Islet of Langerhans (tissue), 1 donor: ENCODE measurements at regions not wholly inside any gene's neighbourhood (a gene's known extent, or its start where the extent isn't known, plus 50 kb on each side); places are given as distances from the start of the nearest gene placed in this dataset.

Experiments
- FAIRE-seq: peaks from one replicate; lab custom pipeline; 2011; peaks lifted over from hg19 to GRCh38; lab: Jason Lieb, UNC

DNA sequence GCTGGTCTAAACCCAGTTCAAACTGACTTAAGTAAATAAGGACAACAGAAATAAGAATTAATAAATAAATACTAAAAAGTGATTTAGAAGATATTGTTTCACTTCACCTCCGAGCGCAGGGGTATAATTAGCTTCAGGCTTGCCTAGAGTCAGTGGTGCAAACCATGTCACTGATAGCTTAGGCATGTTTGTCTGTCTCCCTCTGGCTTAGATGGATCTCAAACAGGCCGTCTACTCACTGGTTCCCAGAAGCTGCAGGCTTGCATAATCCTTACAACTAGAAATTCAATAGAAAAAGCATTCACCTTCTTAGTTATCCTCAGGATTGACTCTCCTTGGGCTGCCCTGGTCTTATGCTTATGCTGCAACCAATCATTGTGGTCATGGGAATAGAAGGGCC, 629.8 kb upstream of the WWC1 start:
- no peak for FAIRE-seq

DNA sequence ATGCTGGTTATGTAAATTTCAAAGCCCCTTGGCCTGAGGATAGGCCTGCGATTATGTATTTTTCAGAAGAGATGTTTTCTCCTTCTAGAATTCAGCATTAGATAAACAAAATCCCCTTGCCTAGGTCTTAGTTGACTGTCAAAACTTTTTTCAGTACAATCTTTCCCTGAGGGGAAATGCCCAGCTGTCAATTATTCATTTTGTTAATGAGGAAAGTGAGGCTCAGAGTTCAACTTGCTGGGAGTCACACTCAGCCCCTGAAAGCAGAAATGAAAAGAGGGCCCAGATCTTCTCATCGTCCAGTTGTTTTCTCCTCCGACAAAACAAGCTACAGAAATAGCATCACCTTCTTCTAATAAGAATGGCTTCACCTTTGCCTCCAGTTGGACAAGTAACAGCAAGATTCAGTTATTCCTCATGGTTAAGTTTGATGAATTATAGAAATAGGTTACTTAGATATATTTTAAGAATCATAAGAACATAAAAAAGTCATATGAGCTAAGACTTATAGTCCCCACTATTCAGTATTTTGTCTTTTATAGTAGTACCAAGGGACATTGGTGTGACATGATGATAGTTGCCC, 627.1 kb upstream of the WWC1 start:
- no peak for FAIRE-seq

DNA sequence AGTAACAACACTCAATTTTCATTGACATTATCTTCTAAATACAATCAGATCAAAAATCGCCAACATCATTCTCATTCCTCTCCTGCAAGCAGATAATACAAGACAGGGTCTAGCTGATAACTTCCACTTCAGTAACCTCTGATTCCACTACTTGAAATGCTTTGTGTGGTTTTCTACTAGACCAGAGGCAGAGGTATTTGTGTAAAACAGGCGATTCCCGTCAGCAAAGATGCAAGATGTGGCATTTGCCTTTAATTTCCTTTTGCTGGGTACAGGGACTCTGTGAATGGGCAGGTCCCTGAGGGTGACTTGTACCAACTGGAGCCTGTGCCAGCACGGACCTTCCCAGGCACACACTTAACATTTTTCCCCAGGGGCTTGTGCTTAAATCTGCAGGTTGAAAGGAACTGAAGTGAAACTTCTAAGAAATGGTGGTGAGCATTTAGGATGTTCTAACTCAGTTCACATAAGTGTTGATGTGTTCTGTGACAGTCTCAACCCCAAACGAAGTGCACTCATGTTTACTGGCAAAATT, 625.5 kb upstream of the WWC1 start:
- FAIRE-seq, result no peak

DNA sequence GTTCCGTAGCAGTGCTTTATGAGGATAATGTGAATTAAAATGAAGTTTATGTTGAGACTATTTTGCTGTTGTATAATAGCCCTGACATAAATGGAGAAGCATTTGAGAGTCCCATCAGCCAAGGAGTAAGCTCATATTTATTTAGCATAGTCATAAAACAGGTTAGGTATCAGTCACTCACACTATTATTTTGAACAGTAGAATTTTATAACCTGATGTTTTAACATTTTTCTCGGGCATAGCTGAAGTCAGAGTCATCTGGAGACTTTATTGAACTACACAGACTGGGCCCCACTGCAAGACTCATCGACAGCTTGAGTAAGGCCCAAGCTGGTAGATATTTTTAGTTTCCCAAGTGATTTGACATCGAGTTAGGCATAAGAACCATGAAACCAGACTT, 620.3 kb upstream of the WWC1 start:
- FAIRE-seq, result no peak

DNA sequence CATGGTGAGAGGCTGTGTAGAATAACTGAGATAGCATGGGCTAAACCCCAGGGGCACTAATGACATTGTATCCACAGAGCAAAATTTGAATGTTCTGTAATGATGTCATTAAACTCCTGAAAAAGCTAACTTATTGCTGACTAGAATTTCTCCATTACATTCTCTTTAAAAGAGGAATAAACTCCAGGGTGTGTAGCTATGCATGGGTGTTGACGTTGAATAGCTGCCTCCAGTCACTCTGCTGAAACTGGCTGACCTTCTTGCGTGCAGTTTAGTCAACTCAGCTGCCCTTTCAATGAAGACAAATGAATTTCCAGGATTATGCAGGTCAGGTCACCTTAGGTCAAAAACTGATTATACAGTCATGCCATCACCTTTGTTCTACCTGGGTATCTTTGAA, 617.5 kb upstream of the WWC1 start:
- no peak for FAIRE-seq

DNA sequence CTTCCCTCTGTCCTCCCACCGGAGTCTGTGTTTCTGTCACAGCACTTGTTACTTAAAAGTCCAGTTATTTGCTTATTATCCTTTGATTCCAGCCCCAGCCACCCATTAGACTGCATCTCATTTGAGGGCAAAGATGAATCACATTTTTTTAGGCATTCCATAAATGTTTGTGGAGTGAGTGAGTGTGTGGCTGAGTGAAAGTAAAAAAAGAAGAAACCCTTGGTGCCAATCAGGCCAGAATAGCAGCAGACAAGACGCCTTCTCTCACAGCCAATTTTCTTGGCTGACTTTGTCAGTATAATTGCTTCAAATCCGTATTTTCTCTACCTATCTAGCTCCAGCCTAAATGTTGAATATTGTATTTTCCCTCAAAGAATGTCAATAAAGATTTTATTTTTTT, 613.0 kb upstream of the WWC1 start:
- no peak for FAIRE-seq

DNA sequence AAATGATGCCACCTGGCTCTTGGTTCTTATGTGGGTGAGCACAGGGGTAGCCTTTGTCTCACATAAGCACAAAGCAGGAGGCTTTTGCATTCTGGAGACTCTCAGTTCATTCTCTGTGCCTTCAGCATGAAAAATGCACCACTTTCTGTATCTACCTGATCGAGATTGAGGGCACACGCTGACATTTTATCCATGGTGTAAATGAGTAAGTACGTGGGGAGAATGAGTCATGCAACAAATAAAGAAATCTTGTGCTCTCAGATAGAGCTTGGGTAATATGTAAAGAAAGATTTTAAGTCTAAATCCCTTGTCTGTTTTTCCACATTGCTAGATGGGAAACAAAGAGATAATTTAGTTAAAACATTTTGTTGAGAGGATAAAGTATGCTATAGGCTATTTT, 607.2 kb upstream of the WWC1 start:
- peak; percentile 41 for FAIRE-seq

DNA sequence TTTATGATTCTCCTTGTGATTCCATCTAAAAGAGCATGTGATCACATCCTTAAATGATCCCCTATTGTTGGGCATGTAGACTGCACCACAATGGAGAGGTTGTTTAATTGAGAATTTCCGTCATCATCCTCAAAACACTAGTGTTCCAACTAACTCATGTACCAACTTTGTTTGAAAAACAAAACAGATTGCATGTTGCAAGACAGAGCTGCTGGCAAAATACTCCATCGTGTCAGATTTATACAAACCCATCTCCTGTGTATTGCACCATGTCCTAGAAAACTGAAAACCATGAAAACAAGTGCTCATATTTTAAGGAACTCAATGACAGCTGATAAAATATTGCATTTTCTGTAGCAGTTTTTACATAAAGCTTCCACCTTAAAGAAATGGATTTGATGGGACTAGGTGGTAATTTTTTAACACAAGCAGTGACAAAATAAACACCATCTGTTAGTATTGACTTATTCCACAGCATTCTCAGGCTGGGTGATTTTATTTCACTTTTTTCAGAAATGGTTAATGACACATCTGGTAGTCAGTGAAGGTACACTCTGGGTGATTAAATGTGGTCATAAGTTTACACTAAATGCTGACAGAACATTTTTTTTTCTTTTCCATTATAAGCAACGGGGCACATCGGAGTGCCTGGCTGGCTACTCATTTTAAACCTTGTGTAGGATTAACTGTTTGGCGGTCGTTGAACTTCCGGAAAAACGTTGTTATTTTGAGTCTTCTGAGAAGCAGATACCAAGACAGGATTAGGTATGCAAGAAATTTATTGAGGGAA, 602.9 kb upstream of the WWC1 start:
- FAIRE-seq, result peak; percentile 97

DNA sequence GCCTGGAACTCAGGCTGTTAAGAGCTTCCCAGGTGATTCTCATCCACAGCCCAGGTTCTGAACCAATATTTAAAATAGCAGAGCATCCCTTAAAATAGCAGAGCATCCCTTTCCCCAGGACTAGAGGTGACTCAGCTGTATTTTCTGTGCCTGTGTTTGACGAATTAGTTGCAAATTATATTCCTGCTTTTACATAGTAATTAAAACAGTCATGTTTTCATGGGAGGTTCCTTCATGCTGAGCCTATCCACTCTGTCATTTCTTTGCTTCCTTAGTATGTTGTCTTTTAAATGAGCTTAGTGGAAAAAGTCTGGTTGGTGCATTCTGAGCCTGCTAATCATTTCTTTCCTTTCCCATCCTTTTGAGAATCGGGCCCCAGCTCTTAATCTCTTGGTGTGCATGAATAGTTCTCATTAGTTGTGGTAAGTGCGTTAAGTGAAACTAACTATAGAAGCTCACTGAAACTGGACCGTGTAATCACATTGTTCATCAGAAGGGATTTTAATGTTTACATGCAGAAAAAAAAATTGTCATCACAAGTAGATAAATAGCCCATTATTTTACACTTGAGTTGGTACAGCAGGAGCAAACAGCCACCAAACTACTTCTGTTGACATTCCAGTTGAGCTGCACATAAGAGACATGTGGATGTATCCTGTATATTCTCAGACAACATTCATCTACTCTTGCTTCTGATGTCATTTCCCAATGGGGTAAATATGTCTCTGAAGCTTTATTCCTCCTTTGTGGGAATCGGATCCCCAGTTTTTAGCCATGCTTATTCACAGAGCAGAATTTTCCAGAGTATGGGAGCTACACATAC, 596.9 kb upstream of the WWC1 start:
- FAIRE-seq, result peak; percentile 87

DNA sequence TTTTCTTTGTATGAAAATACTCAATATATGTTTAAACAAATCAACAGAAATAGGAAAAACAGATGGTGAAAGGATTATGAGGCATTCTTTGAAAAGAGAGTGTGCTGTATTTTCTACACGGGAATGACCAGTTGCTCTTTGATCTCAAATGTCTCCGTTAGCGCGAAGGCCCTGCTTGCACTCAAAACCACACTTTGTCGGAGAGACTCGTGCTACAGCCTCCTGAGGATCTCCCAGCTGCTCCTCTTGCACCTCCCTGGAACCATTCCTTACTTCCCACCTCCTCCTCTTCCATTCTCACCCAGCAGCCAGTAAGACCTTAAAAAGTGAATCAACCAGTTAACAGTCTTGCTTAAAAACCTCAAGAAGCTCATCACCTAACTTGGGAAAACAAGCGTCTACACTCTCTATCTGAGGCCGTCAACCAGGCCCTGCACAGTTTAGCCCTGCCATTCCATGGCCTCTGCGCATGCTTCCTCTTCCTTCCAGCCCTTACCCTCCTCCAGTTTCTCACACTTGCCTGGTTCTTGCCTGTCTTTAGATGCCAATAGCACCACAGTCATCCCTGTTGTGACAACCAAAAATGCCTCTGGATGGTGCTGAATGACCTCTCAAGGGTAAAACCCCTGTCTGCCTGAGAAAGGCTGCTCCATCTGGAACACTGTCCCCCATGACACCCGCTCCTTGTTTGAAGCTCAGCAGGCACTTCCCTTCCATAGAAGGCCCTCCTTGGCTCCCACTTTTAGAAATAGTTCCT, 594.7 kb upstream of the WWC1 start:
- no peak for FAIRE-seq

DNA sequence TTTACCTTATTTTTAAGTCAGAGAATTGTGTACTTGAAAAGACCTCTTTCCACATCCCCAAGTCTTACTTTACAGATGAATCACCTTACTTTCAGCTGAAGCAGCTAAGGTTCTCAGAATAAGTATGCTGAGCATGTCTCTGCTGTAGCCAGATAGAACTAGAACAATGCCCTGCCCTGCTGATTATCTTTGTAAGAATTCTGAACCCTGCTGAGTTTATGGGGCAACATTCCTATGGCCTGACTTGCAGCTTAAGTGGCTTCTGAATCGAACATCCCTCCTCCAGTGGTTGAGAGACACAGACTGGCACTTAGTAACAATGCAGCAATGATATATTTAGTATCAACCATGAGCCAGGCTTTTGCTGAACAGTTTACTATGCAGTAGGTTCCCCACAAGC, 592.0 kb upstream of the WWC1 start:
- no peak for FAIRE-seq

DNA sequence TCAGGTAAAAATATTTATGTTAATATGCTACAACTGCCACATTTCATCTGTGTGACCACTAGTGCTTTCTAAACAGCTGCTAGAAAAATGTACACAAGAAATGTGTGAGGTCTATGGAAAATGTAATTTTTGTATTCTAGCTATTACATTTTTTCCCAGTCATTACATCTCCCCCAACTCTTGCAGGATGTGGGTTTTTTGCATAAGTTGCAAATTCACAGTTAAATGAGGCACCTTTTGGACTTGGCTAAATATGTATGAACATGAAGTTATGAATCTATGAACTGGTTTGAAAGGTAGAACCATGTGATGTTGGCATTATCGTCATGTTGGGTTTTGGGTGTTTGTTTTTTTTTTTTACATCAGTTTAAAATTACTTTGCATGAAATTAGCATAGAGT, 590.4 kb upstream of the WWC1 start:
- FAIRE-seq, result no peak

DNA sequence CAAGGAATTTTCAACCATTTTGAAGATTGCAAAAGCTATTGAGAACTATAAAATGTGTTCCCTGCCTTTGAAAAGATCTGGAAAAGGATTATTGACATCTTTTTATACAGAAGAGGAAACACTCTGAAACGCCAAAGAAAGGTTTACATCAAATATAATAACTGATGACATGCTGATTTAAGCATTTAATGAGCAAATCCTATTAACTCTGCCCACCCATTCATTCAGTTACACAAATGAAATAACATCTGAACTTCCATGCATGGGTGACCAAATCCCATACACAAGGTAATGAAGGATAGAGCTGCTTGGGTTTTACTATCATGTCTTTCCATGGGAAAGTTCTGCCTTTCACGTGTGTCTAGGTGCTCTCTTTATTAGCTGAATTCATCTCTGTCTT, 589.4 kb upstream of the WWC1 start:
- FAIRE-seq, result no peak

DNA sequence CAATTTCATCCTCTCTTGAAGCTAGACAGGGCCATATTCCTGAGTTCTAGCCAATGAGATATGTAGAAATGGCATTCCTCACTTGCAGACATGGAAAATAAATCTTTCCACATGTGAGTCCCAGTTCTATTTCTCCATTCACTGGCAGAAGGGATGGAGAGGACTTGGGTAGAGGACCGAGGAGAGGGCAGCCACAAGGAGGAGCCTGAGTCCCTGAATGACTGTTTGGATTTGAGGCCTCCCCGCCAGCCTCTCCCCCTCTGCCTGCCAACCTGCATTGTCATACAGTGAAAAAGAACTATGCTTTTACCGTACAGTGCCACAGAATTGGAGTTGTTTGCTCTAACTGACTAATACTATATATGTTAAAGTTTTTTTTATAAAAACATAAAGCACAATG, 583.0 kb upstream of the WWC1 start:
- no peak for FAIRE-seq

DNA sequence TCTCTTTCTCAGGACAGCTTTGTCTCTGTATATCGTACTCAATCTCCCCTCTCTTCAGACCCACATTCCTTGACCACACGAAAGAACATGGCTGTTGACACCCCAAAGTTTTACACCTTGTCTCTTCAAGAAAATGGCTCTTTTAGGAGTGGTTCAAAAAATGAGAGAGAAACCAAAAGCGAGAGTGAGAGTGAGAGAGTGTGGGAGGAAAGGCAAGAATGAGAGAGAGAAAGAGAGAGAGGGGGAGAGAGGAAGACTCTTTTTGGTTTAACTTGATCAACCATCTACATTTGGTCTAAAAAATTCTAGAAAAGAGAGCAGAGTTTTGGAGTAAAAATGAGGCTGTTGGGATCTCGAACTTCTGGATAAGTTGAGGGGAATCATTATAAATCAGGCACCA, 581.8 kb upstream of the WWC1 start:
- FAIRE-seq, result no peak

DNA sequence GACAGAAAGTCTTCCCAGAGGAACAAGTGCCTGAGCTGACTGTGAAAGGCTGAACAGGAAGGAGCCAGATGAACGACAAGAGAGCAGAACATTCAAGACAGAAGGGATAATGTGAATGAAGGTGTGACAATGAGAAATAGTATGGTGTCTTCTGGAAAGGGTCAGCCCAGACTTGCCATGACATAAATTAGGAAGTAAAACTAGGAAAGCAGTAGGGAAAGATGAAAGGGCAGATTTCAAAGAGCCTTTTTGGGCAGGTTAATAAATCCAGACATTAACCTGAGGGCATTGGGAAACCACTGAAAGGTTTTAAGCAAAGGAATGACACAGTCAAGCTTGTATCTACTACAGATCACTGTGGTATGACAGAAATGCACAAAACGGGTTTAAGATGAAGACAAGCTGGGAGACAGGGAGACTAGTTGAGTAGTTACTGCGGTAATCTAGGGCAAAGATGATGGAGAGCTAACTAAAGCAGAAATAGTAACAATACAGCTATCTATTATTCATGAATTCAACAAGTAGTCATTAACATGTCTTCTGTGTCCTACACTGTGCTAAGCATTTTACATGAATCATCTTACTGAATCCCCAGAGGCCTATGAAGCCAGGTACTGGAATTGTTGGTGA, 580.9 kb upstream of the WWC1 start:
- no peak for FAIRE-seq

DNA sequence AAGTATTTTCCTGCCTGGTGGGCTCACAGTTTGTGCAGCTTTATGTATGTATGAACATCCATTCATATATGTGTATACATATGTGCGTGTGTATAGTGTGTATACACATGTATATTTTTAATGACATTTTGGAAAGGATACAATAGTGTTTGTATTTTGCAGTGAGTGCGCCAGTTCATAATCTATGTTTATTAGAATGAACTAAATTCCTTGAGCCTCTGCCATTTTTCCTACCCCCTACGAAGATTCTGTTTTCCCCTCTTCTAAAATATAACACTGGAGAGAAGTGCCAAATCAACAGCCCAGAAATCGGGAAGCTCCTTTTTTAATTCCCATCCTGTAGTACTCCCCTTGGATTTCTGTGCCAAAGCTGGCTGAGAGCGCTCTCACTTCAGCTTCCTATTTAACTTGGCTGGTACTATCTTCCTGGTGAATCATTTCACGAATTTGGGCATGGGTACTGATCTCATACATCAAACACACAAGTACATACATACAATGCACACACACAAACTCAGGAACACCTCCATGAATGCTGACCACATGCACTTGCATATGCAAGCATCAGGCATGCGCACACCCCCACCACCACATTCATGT, 578.4 kb upstream of the WWC1 start:
- no peak for FAIRE-seq

DNA sequence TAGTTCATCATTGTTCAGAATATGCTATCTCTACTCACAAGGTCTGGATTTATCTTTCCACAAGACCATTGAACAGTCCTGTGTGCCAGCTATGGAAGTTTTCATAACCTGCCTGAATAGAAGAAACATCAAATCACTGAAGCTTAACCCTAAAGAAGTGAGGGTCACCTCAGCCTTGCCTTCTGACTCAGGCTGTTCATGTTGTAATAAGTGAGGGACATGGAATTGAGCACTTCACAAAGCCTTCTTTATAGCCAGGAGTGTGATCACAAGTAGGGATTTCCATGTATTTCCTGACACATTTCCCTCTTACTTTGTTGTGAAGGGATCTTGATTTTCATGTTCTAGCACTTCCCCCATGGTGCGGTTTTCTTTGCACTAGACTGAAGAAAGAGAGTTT, 577.5 kb upstream of the WWC1 start:
- FAIRE-seq, result no peak

DNA sequence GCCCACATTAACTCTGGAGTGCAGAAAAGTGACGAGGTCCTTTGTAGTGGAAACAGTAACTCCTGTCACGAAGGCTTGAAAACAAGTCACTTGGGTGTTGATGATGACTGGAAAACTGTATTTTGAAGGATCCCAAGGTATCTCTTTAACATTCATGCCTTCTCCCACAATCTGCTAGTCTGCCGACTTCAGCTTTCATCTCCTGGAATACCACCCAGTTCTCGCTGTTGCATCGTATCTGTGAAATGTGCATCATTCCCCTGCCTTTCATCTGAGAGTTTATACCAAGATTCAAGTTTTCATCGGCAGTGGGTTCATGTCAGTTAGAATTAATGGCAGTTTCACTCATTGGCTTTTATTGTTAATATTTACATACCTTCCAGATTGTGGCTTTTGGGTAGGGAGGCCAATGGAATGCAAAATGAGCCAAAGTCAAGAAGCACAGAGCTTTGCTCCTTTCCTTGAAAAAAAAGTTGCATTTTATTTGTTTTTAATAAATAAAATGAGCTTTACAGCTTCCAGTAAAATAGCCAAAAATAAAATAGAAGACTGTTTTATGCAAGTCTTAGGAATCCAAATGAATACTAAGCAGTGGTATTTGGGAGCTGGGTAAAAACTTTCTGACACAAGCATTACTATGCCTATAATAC, 575.2 kb upstream of the WWC1 start:
- no peak for FAIRE-seq

DNA sequence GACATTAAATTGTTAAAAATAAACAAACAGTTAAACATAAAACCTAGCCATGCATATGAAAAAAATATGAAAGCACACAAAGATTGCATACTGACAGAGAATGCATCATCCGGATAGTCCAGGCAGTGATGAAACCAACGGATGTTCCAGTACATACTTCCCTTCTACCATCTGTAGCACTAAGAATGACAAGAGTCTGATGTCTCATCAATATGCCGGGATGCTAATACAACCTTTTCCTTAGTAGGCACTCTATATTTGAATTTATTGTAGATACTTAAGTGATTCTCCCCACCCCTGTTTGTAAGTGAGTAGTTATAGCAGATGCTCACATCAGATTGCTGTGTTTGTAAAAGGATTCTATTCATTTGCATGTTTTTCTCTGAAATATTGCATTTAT, 571.2 kb upstream of the WWC1 start:
- no peak for FAIRE-seq

DNA sequence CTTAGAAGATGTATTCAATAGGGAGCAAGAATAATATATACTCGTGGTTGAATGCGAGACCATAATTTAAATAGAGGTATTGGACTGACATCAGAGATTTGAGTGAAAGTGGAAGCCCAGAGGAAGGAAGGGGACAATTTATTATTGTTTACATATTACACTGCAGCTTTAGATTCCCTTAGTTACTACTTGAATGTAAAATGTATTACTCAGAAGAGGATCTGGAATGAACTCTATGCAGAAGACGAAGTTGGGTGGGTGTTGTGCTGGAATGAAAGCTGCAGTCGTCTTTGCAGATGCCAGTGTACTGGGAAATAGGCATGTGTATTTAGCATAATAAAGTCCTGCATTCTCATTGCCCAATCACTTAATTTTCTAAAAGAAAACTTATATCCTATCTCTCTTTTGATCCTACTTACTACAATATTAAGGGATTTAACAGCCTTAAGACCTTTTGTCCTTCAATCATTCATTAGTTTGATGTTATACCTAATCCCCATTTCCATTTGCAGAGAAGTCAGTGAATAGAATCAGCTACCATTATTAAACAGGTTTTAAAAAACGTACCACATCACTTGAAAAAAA, 570.7 kb upstream of the WWC1 start:
- FAIRE-seq, result no peak
